Stimulated activated effector memory CD8-positive, alpha-beta T cell treated with anti-CD3 and anti-CD28 coated beads, Interleukin-12 subunit alpha, Interleukin-12 subunit beta, amount 100 ng/mL, for 72 hours (primary cell): ENCODE measurements at regions not wholly inside any gene's neighbourhood (a gene's known extent, or its start where the extent isn't known, plus 50 kb on each side); places are given as distances from the start of the nearest gene placed in this dataset.

Experiments
- ATAC-seq: fragments of 150-1000 bp; cut with Tn5 transposase; 2 replicates; pipeline ENCODE4 v1.10.0; 2021
- DNase-seq, 2 donors: peaks; one replicate each; pipeline ENCODE4 v3.0.0; 2021 to 2022; ENCODE audit warnings: low spot score in 2 of 2
- H3K27ac Mint-ChIP-seq: one replicate; pipeline ENCODE4 v1.8.0; 2022; ENCODE audit warnings: mild to moderate bottlenecking, mixed read lengths
- H3K36me3 Mint-ChIP-seq: one replicate; pipeline ENCODE4 v1.8.0; 2022; ENCODE audit warnings: mild to moderate bottlenecking, mixed read lengths
- H3K4me1 Mint-ChIP-seq: one replicate; pipeline ENCODE4 v1.8.0; 2022; ENCODE audit warnings: mixed read lengths
- H3K4me3 Mint-ChIP-seq: one replicate; pipeline ENCODE4 v1.8.0; 2022; ENCODE audit warnings: mild to moderate bottlenecking, mixed read lengths
- H3K9me3 Mint-ChIP-seq: one replicate; pipeline ENCODE4 v1.8.0; 2022; ENCODE audit warnings: mixed read lengths

DNA sequence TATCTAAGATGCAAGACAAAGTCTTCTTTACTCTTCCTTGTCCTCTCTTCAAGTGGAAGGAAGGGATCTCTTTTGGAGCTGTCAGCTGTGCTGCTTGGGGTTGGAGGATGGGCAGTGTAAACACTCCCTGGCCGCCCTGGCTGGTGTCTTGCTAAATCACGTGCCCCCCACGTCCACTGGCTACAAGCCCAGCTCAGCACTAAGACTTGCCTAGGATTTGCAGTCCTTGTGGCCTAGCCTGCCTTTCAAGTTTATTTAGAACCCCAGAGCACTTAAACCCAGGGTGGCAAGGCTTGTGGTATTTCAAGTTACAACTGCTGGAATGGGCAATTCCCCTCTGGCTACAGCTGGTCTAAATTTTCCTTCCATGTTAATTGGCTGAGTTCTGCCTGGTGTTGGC lies 272.4 kb upstream of the MYO3A start:
- DNase-seq (no peak), ATAC-seq (no peak)
- H3K4me1 Mint-ChIP-seq: no peaks in the 10 kb centered on the region
- peaks cover 3% of the 10 kb centered on the region for H3K9me3 Mint-ChIP-seq
- no peaks in the 10 kb centered on the region for H3K36me3 Mint-ChIP-seq
- H3K27ac Mint-ChIP-seq: no peak overlapping the region
- no peak overlapping the region for H3K4me3 Mint-ChIP-seq

DNA sequence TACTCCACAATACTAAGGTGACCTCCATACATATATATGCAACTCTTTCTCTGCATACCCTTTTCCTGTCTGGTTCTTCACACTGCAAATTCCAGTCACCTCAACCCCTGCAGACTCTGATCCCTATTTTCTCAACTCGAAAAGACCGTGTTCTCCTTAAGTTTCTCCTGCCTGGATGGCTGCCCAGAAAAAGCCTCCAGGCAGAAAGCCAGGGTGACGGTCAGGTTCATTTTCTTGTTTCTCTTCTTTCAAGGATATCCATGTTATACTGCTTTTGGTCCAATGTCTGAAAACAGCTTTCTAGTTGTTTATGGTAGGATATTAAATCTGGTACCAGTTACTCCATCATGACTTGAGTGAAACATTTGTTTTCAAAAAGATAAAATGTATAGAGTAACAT lies 267.8 kb upstream of the MYO3A start:
- H3K4me3 Mint-ChIP-seq: no peak overlapping the region
- H3K9me3 Mint-ChIP-seq: peaks cover 3% of the 10 kb centered on the region
- no peak for ATAC-seq
- no peaks in the 10 kb centered on the region for H3K36me3 Mint-ChIP-seq
- no peaks in the 10 kb centered on the region for H3K4me1 Mint-ChIP-seq
- DNase-seq: no peak
- H3K27ac Mint-ChIP-seq: no peak overlapping the region

GRCh38 chr10:25675204-25675603 lies 258.8 kb upstream of the MYO3A start:
- no peak overlapping the region for H3K27ac Mint-ChIP-seq
- ATAC-seq (no peak), DNase-seq (no peak)
- H3K4me3 Mint-ChIP-seq: no peak overlapping the region
- no peaks in the 10 kb centered on the region for H3K36me3 Mint-ChIP-seq
- H3K9me3 Mint-ChIP-seq: peaks cover 5% of the 10 kb centered on the region
- H3K4me1 Mint-ChIP-seq: no peaks in the 10 kb centered on the region

DNA sequence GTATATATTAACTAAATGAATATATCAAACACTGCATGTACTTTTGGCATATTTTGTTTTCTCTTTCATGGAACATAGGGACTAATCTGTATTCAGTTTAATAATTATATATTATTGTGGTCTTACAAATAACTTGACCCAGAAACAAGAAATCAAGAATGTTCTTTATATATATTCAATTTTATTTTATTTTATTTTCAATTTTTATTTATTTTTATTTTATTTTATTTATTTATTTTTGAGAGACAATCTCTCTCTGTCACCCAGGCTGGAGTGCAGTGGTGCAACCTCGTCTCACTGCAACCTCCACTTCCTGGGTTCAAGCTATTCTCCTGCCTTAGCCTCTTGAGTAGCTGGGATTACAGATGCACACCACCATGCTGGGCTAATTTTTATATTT lies 258.4 kb upstream of the MYO3A start:
- no peak for ATAC-seq
- DNase-seq: no peak
- Mint-ChIP-seq H3K9me3 (peaks cover 5% of the 10 kb centered on the region), H3K4me3 (no peak overlapping the region), H3K27ac (no peak overlapping the region), H3K4me1 (no peaks in the 10 kb centered on the region), H3K36me3 (no peaks in the 10 kb centered on the region)

- Mint-ChIP-seq H3K36me3 (no peaks in the 10 kb centered on the region), H3K27ac (no peak overlapping the region), H3K9me3 (peaks cover 5% of the 10 kb centered on the region), H3K4me3 (no peak overlapping the region), H3K4me1 (no peaks in the 10 kb centered on the region)
- ATAC-seq (no peak), DNase-seq (no peak)
Measured at GRCh38 chr10:25678220-25678619, 255.8 kb upstream of the MYO3A start.

DNA sequence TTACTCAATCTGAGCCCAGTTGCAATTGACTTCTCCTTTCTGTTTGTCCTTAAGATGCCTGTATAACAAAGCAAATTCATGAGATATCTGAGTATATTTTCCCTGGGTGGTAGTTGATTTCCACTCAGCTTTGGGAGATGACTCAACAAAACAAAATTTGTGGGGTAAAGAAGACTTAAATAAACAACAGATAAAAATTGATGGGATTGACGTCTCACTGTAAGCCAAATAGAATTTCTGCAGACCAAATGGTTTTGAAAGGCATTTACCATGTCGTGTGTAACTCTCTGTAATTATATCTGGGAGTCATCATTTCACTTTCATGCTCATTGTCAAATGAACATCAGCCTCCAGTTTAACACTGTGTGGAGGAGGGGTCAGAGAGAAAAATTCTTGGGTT lies 255.4 kb upstream of the MYO3A start:
- Mint-ChIP-seq H3K27ac (no peak overlapping the region), H3K9me3 (peaks cover 5% of the 10 kb centered on the region), H3K4me3 (no peak overlapping the region), H3K4me1 (no peaks in the 10 kb centered on the region), H3K36me3 (no peaks in the 10 kb centered on the region)
- no peak for ATAC-seq
- no peak for DNase-seq

DNA sequence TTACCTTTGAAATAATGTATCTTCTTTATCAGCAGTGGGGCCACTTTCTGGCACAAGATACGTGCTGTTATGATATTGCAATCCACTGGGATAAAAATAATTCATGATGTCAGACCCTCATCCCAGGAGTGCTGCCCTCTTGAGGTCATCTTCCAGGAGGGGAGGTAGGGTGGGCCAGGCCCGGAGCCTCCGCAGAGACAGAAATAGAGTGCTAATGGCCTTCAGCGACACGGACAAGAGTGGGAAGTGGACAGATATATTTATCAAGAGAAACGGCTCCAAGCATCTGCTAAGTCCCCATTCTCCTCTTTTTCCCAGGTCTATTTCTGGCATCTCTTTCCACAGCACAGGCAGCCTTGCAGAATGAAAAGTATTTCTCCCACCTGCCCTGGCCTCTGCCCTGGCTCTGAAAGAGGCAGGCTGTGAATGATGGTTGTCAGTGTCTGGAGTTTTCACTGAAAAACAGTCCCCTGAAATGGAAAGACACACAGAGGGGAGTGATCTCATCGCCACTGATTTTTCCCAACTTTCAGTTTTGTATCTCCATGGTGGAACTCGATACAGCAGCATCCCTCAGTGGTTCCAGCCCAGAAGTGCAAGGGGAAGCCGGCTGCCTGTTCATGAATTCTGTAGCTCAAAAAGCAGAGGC lies 251.7 kb upstream of the MYO3A start:
- ATAC-seq: no peak
- DNase-seq: no peak
- Mint-ChIP-seq H3K4me1 (no peaks in the 10 kb centered on the region), H3K36me3 (no peaks in the 10 kb centered on the region), H3K9me3 (peaks cover 2% of the 10 kb centered on the region), H3K4me3 (no peak overlapping the region), H3K27ac (no peak overlapping the region)

DNA sequence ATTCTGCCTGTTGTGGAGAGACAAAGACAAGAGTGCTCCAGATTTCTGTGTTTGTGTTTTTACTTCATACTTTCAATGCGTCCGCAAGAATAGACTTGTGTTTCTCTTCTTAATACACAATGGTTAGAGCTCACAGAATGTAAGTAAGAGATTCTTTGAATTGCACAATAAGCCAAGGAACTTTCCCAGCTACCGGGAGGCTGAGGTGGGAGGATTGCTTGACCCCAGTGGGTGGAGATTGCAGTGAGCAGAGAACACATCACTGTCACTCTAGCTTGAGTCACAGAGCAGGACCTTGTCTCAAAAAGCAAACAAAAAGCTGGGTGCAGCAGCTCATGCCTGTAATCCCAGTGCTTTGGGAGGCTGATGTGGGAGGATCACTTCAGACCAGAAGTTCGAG lies 250.7 kb upstream of the MYO3A start:
- DNase-seq (no peak), ATAC-seq (no peak)
- no peaks in the 10 kb centered on the region for H3K36me3 Mint-ChIP-seq
- H3K27ac Mint-ChIP-seq: no peak overlapping the region
- peaks cover 2% of the 10 kb centered on the region for H3K9me3 Mint-ChIP-seq
- no peak overlapping the region for H3K4me3 Mint-ChIP-seq
- H3K4me1 Mint-ChIP-seq: no peaks in the 10 kb centered on the region

DNA sequence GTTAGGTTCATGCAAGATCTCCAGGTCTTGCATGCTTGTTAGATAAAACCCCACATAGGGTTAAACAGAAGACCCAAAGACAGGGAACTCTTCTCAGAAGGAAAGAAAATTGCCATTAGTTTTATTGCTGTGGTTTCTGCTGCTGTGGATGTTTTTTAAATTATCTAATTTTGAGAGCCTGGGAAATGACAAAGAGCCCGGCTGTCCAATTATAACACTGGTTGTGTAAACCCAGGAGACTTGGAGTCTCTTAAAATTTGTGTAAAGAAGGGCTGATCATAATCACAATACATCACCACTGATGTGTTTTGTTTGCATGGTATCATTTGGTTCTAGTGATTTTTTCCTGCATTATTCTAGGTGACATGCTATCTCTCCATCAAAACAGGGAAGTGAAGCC lies 246.5 kb upstream of the MYO3A start:
- no peaks in the 10 kb centered on the region for H3K36me3 Mint-ChIP-seq
- H3K27ac Mint-ChIP-seq: no peak overlapping the region
- DNase-seq (no peak), ATAC-seq (no peak)
- H3K4me3 Mint-ChIP-seq: no peak overlapping the region
- peaks cover 4% of the 10 kb centered on the region for H3K9me3 Mint-ChIP-seq
- no peaks in the 10 kb centered on the region for H3K4me1 Mint-ChIP-seq

DNA sequence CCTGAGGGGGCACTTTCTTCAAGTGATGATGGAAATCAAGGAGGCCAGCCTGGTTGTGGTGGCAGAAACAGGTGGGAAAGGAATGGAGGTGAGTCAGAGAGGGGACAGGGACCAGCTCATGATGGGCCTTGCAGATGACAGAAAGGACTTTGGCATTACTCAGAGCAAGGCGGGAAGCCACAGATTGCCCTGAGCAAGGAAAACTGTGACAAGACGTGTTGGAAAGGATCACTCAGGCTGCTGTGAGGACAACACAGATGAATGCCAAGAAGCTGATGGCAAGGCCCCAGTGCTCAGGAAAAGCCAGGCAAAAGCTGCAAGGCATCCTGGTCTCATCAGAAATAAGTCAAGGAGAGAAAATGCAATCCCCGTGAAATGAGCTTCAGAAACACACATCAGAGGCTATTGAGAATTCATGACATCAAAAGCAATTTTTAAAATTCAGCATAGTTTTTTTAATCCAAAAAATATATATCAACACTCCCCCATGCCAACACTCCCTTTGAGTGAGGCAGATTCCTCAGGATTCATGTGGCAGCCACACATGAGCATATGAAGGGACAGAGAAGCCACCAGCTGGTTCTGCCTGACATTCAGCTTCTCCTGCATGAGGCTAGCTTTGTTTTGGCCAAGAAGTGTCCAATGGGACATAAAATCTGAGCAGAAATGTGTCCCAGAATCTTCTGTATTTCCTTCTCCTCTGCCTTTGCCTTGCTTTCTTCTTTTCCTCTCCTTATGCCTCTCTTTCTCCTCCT lies 244.5 kb upstream of the MYO3A start:
- no peaks in the 10 kb centered on the region for H3K36me3 Mint-ChIP-seq
- DNase-seq (no peak), ATAC-seq (no peak)
- H3K4me3 Mint-ChIP-seq: no peak overlapping the region
- H3K27ac Mint-ChIP-seq: no peak overlapping the region
- peaks cover 4% of the 10 kb centered on the region for H3K9me3 Mint-ChIP-seq
- H3K4me1 Mint-ChIP-seq: no peaks in the 10 kb centered on the region

DNA sequence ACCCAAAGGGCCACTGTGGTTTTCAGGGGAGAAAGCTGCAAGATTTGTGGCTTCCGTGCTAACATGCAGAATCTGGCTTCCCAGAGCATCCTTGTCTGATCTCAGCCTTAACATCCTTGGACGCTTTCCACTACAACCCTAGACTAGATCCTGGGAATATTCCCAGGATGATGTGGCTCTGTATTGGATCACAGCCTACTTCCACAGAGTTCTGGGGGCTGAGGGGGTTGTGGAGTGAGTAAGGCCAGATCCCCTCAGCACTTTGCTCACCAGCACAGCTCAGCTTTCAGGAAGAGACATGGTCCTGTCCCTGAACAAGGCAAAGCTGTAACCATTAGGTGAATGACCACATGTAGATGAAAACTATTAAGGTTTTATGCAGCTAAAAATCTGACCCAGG lies 241.3 kb upstream of the MYO3A start:
- H3K27ac Mint-ChIP-seq: no peak overlapping the region

GRCh38 chr10:25694206-25694933 lies 239.7 kb upstream of the MYO3A start:
- DNase-seq: no peak
- Mint-ChIP-seq H3K4me1 (no peaks in the 10 kb centered on the region), H3K36me3 (no peaks in the 10 kb centered on the region), H3K4me3 (no peak overlapping the region), H3K9me3 (peaks cover 8% of the 10 kb centered on the region), H3K27ac (no peak overlapping the region)
- no peak for ATAC-seq

More for the DNA sequence above, 241.3 kb upstream of the MYO3A start:
- H3K36me3 Mint-ChIP-seq: no peaks in the 10 kb centered on the region
- H3K9me3 Mint-ChIP-seq: peaks cover 11% of the 10 kb centered on the region
- ATAC-seq: no peak
- DNase-seq: no peak
- no peak overlapping the region for H3K4me3 Mint-ChIP-seq
- H3K4me1 Mint-ChIP-seq: no peaks in the 10 kb centered on the region

- Mint-ChIP-seq H3K27ac (no peak overlapping the region), H3K4me1 (no peaks in the 10 kb centered on the region), H3K9me3 (peaks cover 8% of the 10 kb centered on the region), H3K36me3 (no peaks in the 10 kb centered on the region), H3K4me3 (no peak overlapping the region)
- ATAC-seq (peak; percentile 6), DNase-seq (no peak)
Measured at GRCh38 chr10:25694971-25695370, 239.1 kb upstream of the MYO3A start.

DNA sequence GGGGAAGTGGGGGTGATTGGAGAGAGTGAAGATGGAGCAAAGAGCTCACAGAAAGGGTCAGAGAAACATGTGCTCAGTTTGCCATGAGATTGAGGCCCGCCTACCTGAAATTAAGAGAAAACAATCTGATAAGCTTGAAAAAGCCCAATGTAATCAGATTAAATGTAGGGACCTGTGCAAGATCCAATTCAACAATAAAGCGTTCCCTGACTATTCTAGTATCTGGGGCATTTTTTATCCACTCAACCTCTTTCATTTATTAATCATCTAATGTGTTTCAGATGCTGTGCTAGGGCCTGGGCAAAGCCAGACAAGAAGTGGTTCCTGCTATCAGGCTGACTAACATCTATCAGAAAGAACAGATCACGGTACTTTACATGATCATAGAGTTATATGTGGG lies 238.4 kb upstream of the MYO3A start:
- H3K36me3 Mint-ChIP-seq: no peaks in the 10 kb centered on the region
- H3K4me1 Mint-ChIP-seq: no peaks in the 10 kb centered on the region
- peaks cover 8% of the 10 kb centered on the region for H3K9me3 Mint-ChIP-seq
- DNase-seq: no peak
- no peak overlapping the region for H3K27ac Mint-ChIP-seq
- ATAC-seq: no peak
- no peak overlapping the region for H3K4me3 Mint-ChIP-seq

DNA sequence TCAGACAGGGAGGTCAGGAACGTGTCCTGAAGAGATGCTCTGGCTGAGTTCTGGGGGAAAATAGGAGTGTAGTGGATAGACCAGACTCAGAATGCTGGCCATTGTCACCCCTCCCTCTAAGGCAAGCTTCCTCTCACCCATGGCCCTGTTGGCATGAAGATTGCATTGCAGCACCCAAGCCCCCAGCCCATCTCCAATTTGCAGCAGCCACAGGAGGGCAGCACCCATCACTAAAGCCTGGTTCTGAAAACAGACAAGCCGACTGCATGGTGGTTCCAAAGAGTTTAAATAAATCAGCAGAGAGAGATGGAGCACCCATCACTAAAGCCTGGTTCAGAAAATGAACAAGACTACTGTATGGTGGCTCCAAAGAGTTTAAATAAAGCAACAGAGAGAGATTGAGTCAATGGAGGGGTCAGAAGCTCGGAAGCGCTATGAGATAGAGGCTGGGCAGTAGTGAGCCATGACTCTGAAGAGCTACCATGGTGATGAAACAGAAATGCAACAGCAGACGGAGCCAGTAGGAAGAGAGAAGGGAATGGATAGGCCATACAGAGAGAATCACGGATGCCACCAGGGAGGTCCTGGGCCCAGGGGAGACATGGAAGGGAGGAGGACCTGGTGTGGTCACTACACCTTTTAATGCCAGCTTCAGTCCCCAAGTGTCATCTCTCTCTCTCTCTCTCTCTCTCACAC lies 237.9 kb upstream of the MYO3A start:
- Mint-ChIP-seq H3K9me3 (peaks cover 8% of the 10 kb centered on the region), H3K27ac (no peak overlapping the region), H3K36me3 (no peaks in the 10 kb centered on the region), H3K4me3 (no peak overlapping the region), H3K4me1 (no peaks in the 10 kb centered on the region)
- no peak for ATAC-seq
- no peak for DNase-seq
